WTC11 (cell line): ENCODE measurements at regions not wholly inside any gene's neighbourhood (a gene's known extent, or its start where the extent isn't known, plus 50 kb on each side); places are given as distances from the start of the nearest gene placed in this dataset.

ENCODE experiments used
- ATAC-seq: fragments of 200-7000 bp; cut with Tn5 transposase; 2 replicates; pipeline ENCODE4 v1.10.0; 2021; ENCODE audit warnings: mild to moderate bottlenecking, moderate library complexity
- CTCF ChIA-PET: fragments of 300-600 bp; sonication (Branson Sonifier 250); formaldehyde crosslinking; loops from one replicate; lab custom pipeline; 2021; ENCODE audit warnings: antibody characterized with exemption; lab: Charles Lee
- POLR2A ChIA-PET: fragments of 350-600 bp; sonication (Branson Sonifier 250); formaldehyde crosslinking; loops from one replicate; lab custom pipeline; 2021; ENCODE audit warnings: antibody characterized with exemption; lab: Charles Lee
- DNase-seq: peaks from one replicate; pipeline ENCODE4 v3.0.0; 2021; ENCODE audit warnings: low spot score
- H3K27ac Mint-ChIP-seq: 2 replicates; pipeline ENCODE4 v1.8.0; 2021; ENCODE audit warnings: mixed read lengths
- H3K27me3 Mint-ChIP-seq: 2 replicates; pipeline ENCODE4 v1.8.0; 2021; ENCODE audit warnings: low read depth, mild to moderate bottlenecking, moderate library complexity, mixed read lengths
- H3K36me3 Mint-ChIP-seq: 2 replicates; pipeline ENCODE4 v1.8.0; 2021; ENCODE audit warnings: mixed read lengths
- H3K4me1 Mint-ChIP-seq: 2 replicates; pipeline ENCODE4 v1.8.0; 2022; ENCODE audit warnings: mixed read lengths
- H3K4me3 Mint-ChIP-seq: 2 replicates; pipeline ENCODE4 v1.8.0; 2021; ENCODE audit warnings: mild to moderate bottlenecking, moderate library complexity, mixed read lengths
- H3K9me3 Mint-ChIP-seq: 2 replicates; pipeline ENCODE4 v1.8.0; 2021; ENCODE audit warnings: mixed read lengths
- ELF4 ChIP-seq: sonication (generic); formaldehyde crosslinking; IDR thresholded peaks from 2 replicates; pipeline ENCODE4 v1.8.1; 2022; ENCODE audit warnings: low read depth, mild to moderate bottlenecking, moderate library complexity, missing genetic modification reagents
- FOXJ3 ChIP-seq: sonication (generic); formaldehyde crosslinking; IDR thresholded peaks from 2 replicates; pipeline ENCODE4 v1.9.0; 2021; ENCODE audit warnings: missing genetic modification reagents, mild to moderate bottlenecking, borderline replicate concordance
- MXD4 ChIP-seq: fragments of 250-450 bp; sonication (Bioruptor Pico); IDR thresholded peaks from 2 replicates; pipeline ENCODE4 v1.8.0; 2021; ENCODE audit warnings: mild to moderate bottlenecking, moderate library complexity, borderline replicate concordance
- NFATC4 ChIP-seq: fragments of 250-450 bp; sonication (Bioruptor Pico); IDR thresholded peaks from 2 replicates; pipeline ENCODE4 v1.9.0; 2021; ENCODE audit warnings: mild to moderate bottlenecking
- NR2C2 ChIP-seq: sonication (generic); formaldehyde crosslinking; IDR thresholded peaks from 2 replicates; pipeline ENCODE4 v1.8.0; 2022; ENCODE audit warnings: mild to moderate bottlenecking, missing genetic modification reagents
- PRRX2 ChIP-seq: fragments of 250-450 bp; sonication (Bioruptor Pico); IDR thresholded peaks from 2 replicates; pipeline ENCODE4 v1.8.0; 2021; ENCODE audit warnings: mild to moderate bottlenecking
- SOX15 ChIP-seq: fragments of 250-450 bp; sonication (Bioruptor Pico); IDR thresholded peaks from 2 replicates; pipeline ENCODE4 v1.9.0; 2021; ENCODE audit warnings: mild to moderate bottlenecking
- TCF7 ChIP-seq: sonication (generic); formaldehyde crosslinking; IDR thresholded peaks from 2 replicates; pipeline ENCODE4 v1.8.0; 2022; ENCODE audit warnings: mild to moderate bottlenecking, low read depth, missing genetic modification reagents, moderate library complexity
- ZNF138 ChIP-seq: sonication (generic); formaldehyde crosslinking; conservative IDR thresholded peaks from 2 replicates; pipeline ENCODE4 v1.8.1; 2022; ENCODE audit warnings: mild to moderate bottlenecking, moderate library complexity, missing genetic modification reagents
- TF ChIP-seq, protein P1 (sequence below): fragments of 200-600 bp; IDR thresholded peaks from 2 replicates; pipeline ENCODE4 v1.8.0; 2022; ENCODE audit warnings: antibody characterized with exemption
- TF ChIP-seq, protein P2 (sequence below): sonication (generic); formaldehyde crosslinking; IDR thresholded peaks from 2 replicates; pipeline ENCODE4 v1.8.0; 2022; ENCODE audit warnings: missing genetic modification reagents
- TF ChIP-seq, protein P3 (sequence below): sonication (generic); formaldehyde crosslinking; IDR thresholded peaks from 2 replicates; pipeline ENCODE4 v1.8.0; 2023; ENCODE audit warnings: mild to moderate bottlenecking, missing genetic modification reagents

DNA sequence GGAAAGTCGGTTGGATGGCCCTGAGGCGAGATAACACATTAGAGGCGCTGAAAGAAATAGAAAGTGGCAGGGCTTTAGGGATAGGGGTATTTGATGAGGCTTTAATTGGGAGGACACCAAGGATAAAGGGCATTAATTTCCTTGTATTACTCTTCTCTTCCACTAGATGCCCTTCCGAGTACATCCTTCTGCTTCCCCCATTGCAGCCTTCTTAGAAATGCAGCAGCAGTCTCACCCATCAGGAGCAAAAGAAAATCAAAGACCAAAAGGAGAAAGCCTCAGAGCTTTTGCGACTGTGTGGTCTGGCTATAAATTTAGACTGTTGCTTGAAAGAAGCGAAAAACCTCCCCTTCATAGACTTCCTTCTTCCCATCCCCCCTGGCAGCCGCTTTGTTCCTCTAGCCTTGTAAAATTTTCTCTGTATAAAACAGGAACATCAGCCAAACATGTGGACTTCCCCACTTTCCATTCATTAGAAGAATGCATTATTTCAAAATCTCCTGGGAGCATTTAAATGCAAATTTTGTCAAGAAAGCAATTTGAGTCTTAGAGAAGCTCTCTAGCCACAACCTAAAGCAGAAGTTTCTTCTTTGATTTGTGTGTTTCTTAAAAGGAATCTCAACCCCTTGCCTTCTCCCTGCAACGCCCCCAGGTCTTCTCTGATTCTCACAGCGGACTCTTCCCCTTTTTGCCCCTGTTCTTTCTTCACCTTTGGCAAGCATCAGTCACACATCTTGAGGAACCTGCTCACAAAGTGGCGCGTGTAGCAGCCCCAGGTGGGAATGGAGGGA lies 76.6 kb downstream of the NDUFS5 start:
- H3K27me3 Mint-ChIP-seq, result no peaks in the 10 kb centered on the region
- H3K27ac Mint-ChIP-seq, result peak overlapping the region; percentile 95
- TF ChIP-seq, protein P1, sequence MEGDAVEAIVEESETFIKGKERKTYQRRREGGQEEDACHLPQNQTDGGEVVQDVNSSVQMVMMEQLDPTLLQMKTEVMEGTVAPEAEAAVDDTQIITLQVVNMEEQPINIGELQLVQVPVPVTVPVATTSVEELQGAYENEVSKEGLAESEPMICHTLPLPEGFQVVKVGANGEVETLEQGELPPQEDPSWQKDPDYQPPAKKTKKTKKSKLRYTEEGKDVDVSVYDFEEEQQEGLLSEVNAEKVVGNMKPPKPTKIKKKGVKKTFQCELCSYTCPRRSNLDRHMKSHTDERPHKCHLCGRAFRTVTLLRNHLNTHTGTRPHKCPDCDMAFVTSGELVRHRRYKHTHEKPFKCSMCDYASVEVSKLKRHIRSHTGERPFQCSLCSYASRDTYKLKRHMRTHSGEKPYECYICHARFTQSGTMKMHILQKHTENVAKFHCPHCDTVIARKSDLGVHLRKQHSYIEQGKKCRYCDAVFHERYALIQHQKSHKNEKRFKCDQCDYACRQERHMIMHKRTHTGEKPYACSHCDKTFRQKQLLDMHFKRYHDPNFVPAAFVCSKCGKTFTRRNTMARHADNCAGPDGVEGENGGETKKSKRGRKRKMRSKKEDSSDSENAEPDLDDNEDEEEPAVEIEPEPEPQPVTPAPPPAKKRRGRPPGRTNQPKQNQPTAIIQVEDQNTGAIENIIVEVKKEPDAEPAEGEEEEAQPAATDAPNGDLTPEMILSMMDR, result peak; percentile 55
- no peak for TF ChIP-seq ZNF138 (CRISPR knock-in tag)
- H3K36me3 Mint-ChIP-seq, result no peaks in the 10 kb centered on the region
- CTCF ChIA-PET, result interaction anchor here (0.8 to 3.6 kb wide), 14 partner anchors 10 to 156 kb away, joined by 3 to 72 read pairs (median 6); no protein-coding TSS in a partner anchor
- peak overlapping the region; percentile 71 for H3K4me3 Mint-ChIP-seq
- peak; percentile 31 for ATAC-seq
- peaks cover 35% of the 10 kb centered on the region for H3K4me1 Mint-ChIP-seq
- DNase-seq, result no peak
- H3K9me3 Mint-ChIP-seq, result no peaks in the 10 kb centered on the region
- POLR2A ChIA-PET, result interaction anchor here (0.5 to 1.0 kb wide), 3 partner anchors 56 to 89 kb away, joined by 3 to 5 read pairs (median 3); no protein-coding TSS in a partner anchor

DNA sequence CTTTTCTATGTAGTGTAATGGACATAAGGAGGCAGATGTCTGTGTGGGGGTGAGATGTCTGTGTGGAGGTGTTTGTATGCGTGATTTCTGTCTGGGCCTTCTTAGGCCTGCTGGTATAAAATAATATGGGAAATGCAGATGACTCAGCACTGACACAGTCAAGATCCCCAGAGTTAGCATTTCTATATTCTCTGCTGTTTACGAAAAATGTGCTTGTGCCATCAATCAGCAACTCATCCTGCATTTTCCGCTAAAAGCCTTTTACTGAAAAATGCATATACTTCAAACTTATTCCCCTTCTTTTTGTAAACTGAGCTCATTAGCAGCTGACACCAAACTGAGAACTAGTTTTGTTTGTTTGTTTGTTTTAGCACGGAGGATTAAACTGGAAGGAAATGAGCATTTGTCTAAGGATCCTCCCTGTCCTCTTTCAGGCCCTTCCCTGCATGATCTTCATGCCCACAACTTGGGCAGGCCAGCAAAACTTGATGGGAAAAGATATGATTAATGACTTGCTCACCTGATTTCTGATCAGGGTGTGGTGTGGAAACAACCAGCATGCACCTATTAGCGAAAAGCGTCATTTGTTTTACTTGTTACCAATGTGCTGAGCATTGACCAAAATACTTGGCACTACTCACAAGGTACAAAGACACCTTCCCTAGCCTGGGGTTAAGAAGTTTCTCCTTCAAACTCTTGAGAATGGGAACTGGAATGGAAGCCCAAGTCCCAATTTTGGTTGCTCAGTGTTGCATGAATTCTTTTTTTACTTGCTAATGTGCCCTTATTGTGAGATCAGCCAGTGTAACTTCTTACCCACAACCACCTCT lies 77.4 kb downstream of the NDUFS5 start:
- no peak for ATAC-seq

More for the DNA sequence above, 77.4 kb downstream of the NDUFS5 start:
- TF ChIP-seq, protein P2, sequence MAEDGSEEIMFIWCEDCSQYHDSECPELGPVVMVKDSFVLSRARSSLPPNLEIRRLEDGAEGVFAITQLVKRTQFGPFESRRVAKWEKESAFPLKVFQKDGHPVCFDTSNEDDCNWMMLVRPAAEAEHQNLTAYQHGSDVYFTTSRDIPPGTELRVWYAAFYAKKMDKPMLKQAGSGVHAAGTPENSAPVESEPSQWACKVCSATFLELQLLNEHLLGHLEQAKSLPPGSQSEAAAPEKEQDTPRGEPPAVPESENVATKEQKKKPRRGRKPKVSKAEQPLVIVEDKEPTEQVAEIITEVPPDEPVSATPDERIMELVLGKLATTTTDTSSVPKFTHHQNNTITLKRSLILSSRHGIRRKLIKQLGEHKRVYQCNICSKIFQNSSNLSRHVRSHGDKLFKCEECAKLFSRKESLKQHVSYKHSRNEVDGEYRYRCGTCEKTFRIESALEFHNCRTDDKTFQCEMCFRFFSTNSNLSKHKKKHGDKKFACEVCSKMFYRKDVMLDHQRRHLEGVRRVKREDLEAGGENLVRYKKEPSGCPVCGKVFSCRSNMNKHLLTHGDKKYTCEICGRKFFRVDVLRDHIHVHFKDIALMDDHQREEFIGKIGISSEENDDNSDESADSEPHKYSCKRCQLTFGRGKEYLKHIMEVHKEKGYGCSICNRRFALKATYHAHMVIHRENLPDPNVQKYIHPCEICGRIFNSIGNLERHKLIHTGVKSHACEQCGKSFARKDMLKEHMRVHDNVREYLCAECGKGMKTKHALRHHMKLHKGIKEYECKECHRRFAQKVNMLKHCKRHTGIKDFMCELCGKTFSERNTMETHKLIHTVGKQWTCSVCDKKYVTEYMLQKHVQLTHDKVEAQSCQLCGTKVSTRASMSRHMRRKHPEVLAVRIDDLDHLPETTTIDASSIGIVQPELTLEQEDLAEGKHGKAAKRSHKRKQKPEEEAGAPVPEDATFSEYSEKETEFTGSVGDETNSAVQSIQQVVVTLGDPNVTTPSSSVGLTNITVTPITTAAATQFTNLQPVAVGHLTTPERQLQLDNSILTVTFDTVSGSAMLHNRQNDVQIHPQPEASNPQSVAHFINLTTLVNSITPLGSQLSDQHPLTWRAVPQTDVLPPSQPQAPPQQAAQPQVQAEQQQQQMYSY, result no peak
- TF ChIP-seq NR2C2 (CRISPR knock-in tag) (no peak), MXD4 (CRISPR knock-in tag) (no peak), PRRX2 (CRISPR knock-in tag) (no peak), TCF7 (CRISPR knock-in tag) (no peak), FOXJ3 (CRISPR knock-in tag) (no peak), NFATC4 (CRISPR knock-in tag) (no peak), ELF4 (no peak), SOX15 (no peak)
- TF ChIP-seq, protein P1, result no peak
- TF ChIP-seq, protein P3, sequence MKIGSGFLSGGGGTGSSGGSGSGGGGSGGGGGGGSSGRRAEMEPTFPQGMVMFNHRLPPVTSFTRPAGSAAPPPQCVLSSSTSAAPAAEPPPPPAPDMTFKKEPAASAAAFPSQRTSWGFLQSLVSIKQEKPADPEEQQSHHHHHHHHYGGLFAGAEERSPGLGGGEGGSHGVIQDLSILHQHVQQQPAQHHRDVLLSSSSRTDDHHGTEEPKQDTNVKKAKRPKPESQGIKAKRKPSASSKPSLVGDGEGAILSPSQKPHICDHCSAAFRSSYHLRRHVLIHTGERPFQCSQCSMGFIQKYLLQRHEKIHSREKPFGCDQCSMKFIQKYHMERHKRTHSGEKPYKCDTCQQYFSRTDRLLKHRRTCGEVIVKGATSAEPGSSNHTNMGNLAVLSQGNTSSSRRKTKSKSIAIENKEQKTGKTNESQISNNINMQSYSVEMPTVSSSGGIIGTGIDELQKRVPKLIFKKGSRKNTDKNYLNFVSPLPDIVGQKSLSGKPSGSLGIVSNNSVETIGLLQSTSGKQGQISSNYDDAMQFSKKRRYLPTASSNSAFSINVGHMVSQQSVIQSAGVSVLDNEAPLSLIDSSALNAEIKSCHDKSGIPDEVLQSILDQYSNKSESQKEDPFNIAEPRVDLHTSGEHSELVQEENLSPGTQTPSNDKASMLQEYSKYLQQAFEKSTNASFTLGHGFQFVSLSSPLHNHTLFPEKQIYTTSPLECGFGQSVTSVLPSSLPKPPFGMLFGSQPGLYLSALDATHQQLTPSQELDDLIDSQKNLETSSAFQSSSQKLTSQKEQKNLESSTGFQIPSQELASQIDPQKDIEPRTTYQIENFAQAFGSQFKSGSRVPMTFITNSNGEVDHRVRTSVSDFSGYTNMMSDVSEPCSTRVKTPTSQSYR, result no peak
- DNase-seq, result no peak
- peak overlapping the region; percentile 95 for H3K27ac Mint-ChIP-seq
- peaks cover 35% of the 10 kb centered on the region for H3K4me1 Mint-ChIP-seq
- H3K27me3 Mint-ChIP-seq, result no peaks in the 10 kb centered on the region
- H3K36me3 Mint-ChIP-seq, result no peaks in the 10 kb centered on the region
- ChIA-PET CTCF (interaction anchor here (0.8 to 3.6 kb wide), 16 partner anchors 11 to 164 kb away, joined by 3 to 72 read pairs (median 4); no protein-coding TSS in a partner anchor), POLR2A (interaction anchor here (0.5 to 1.4 kb wide), 5 partner anchors 30 to 155 kb away, joined by 3 to 6 read pairs (median 3); no protein-coding TSS in a partner anchor)
- H3K9me3 Mint-ChIP-seq, result no peaks in the 10 kb centered on the region
- peak overlapping the region; percentile 71 for H3K4me3 Mint-ChIP-seq
